ENCODE measurements at regions not wholly inside any gene's neighbourhood (a gene's known extent, or its start where the extent isn't known, plus 50 kb on each side); places are given as distances from the start of the nearest gene placed in this dataset.

- intact Hi-C loops (cut with micrococcal nuclease) = no loop called here
Observed at GRCh38 chr16:27679899-27680298, 130.0 kb downstream of the KATNIP start.

- intact Hi-C loops (cut with micrococcal nuclease) = no loop called here
Observed at GRCh38 chr16:27681681-27682080, 131.7 kb downstream of the KATNIP start.

- intact Hi-C loops (cut with micrococcal nuclease) = no loop called here
Observed at GRCh38 chr16:27684047-27684446, 134.1 kb downstream of the KATNIP start.

- intact Hi-C loops (cut with micrococcal nuclease) = no loop called here
Observed at GRCh38 chr16:27685807-27686206, 135.9 kb downstream of the KATNIP start.

GRCh38 chr16:27686926-27687325, 137.0 kb downstream of the KATNIP start:
- intact Hi-C loops (cut with micrococcal nuclease) = no loop called here

- intact Hi-C loops (cut with micrococcal nuclease) = no loop called here
Observed at GRCh38 chr16:27687605-27688004, 137.7 kb downstream of the KATNIP start.

- intact Hi-C loops (cut with micrococcal nuclease) = loop anchor here (1.0 kb wide), 1 partner anchor 381 kb away; no protein-coding TSS in a partner anchor
Observed at GRCh38 chr16:27689711-27690110, 139.8 kb downstream of the KATNIP start.

- intact Hi-C loops (cut with micrococcal nuclease) = loop anchor here (1.0 kb wide), 1 partner anchor 380 kb away; no protein-coding TSS in a partner anchor
Observed at GRCh38 chr16:27690608-27691007, 140.7 kb downstream of the KATNIP start.

- intact Hi-C loops (cut with micrococcal nuclease) = no loop called here
Observed at GRCh38 chr16:27691721-27692120, 141.8 kb downstream of the KATNIP start.

- intact Hi-C loops (cut with micrococcal nuclease) = no loop called here
Observed at GRCh38 chr16:27692576-27692975, 142.6 kb downstream of the KATNIP start.

- intact Hi-C loops (cut with micrococcal nuclease) = no loop called here
Observed at GRCh38 chr16:27695161-27695560, 145.2 kb downstream of the KATNIP start.

GRCh38 chr16:27698266-27698665, 148.3 kb downstream of the KATNIP start:
- intact Hi-C loops (cut with micrococcal nuclease) = no loop called here

GRCh38 chr16:27698746-27699145, 148.8 kb downstream of the KATNIP start:
- intact Hi-C loops (cut with micrococcal nuclease) = no loop called here

GRCh38 chr16:27699540-27699939, 149.6 kb downstream of the KATNIP start:
- intact Hi-C loops (cut with micrococcal nuclease) = no loop called here

- intact Hi-C loops (cut with micrococcal nuclease) = no loop called here
Observed at GRCh38 chr16:27700304-27700995, 150.5 kb downstream of the KATNIP start.

- intact Hi-C loops (cut with micrococcal nuclease) = no loop called here
Observed at GRCh38 chr16:27701381-27701780, 151.4 kb downstream of the KATNIP start.

GRCh38 chr16:27703121-27703520, 153.2 kb downstream of the KATNIP start:
- intact Hi-C loops (cut with micrococcal nuclease) = no loop called here

- intact Hi-C loops (cut with micrococcal nuclease) = no loop called here
Observed at GRCh38 chr16:27703545-27703944, 153.6 kb downstream of the KATNIP start.

- intact Hi-C loops (cut with micrococcal nuclease) = no loop called here
Observed at GRCh38 chr16:27704252-27704651, 154.3 kb downstream of the KATNIP start.

- intact Hi-C loops (cut with micrococcal nuclease) = no loop called here
Observed at GRCh38 chr16:27706156-27706865, 156.4 kb downstream of the KATNIP start.

GRCh38 chr16:27706866-27707685, 157.1 kb downstream of the KATNIP start:
- intact Hi-C loops (cut with micrococcal nuclease) = no loop called here

- intact Hi-C loops (cut with micrococcal nuclease) = no loop called here
Observed at GRCh38 chr16:27708651-27709050, 158.7 kb downstream of the KATNIP start.

Measured in T-helper 1 cell treated with Interleukin-12 subunit alpha and Interleukin-12 subunit beta and Interleukin-4 antibody, amounts not matched to agents 30 ng/mL and 1 ng/mL, for 36 hours (primary cell).